SK-N-SH (cell line): ENCODE measurements at regions not wholly inside any gene's neighbourhood (a gene's known extent, or its start where the extent isn't known, plus 50 kb on each side); places are given as distances from the start of the nearest gene placed in this dataset.

ENCODE experiments used
- CTCF ChIP-seq: fragments of 200-600 bp; sonication (generic); IDR thresholded peaks from 2 replicates; pipeline ENCODE4 v1.6.1; 2017; ENCODE audit warnings: antibody characterized with exemption, mild to moderate bottlenecking, moderate library complexity
- GABPA ChIP-seq: IDR thresholded peaks from 2 replicates; pipeline ENCODE4 v1.4.0; 2012; ENCODE audit warnings: low read depth, mild to moderate bottlenecking
- PBX3 ChIP-seq: IDR thresholded peaks from 2 replicates; pipeline ENCODE4; 2012
- POLR2AphosphoS5 ChIP-seq: IDR thresholded peaks from 2 replicates; pipeline ENCODE4 v1.6.1; 2012; ENCODE audit warnings: low read depth, low read length
- TEAD4 ChIP-seq: IDR thresholded peaks from 2 replicates; pipeline ENCODE4 v1.4.0; 2012; ENCODE audit warnings: mild to moderate bottlenecking, borderline replicate concordance; ENCODE audit not compliant: insufficient read depth

DNA sequence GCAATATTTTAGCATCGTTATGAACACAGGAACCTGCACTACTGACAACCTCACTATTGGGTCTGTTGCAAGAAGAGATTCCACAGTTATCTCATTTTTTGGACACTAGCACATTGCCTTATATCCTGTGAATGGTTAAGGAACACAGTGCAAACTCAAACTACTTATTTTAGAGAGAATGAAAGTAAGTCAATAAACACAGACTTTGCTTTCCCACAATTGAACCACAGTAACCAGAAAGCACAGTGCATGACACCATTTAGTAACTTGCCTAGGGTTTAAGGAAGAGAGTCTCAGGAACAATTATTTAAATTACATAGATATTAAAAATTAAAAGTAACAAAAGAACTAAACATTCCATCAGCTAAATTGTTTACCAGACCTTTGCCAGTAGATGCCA, 468.8 kb downstream of the ZWINT start:
- TF ChIP-seq CTCF (no peak), TEAD4 (no peak), POLR2AphosphoS5 (no peak), PBX3 (no peak), GABPA (no peak)
